Inflammatory macrophage treated with lipopolysaccharide for 4 hours (primary cell): ENCODE measurements at regions not wholly inside any gene's neighbourhood (a gene's known extent, or its start where the extent isn't known, plus 50 kb on each side); places are given as distances from the start of the nearest gene placed in this dataset.

Source experiments
- DNase-seq: peaks from one replicate; pipeline ENCODE4 v3.0.0-alpha.2; 2020

- no peak for DNase-seq
Measured at GRCh38 chr5:100479079-100479688, 56.0 kb upstream of the FAM174A start.

GRCh38 chr5:100472091-100472490, 63.1 kb upstream of the FAM174A start:
- peak; percentile 85 for DNase-seq

- peak; percentile 86 for DNase-seq
Measured at GRCh38 chr5:100469767-100470166, 65.4 kb upstream of the FAM174A start.

GRCh38 chr5:100464418-100464817, 70.8 kb upstream of the FAM174A start:
- peak; percentile 24 for DNase-seq

GRCh38 chr5:100456615-100457014, 78.6 kb upstream of the FAM174A start:
- DNase-seq, result no peak

GRCh38 chr5:100452126-100452525, 83.0 kb upstream of the FAM174A start:
- DNase-seq, result no peak

- no peak for DNase-seq
Measured at GRCh38 chr5:100448111-100448528, 87.1 kb upstream of the FAM174A start.

- no peak for DNase-seq
Measured at GRCh38 chr5:100446879-100447430, 88.2 kb upstream of the FAM174A start.

GRCh38 chr5:100444961-100445360, 90.2 kb upstream of the FAM174A start:
- DNase-seq, result no peak

GRCh38 chr5:100434815-100435214, 100.4 kb upstream of the FAM174A start:
- peak; percentile 6 for DNase-seq

- no peak for DNase-seq
Measured at GRCh38 chr5:100432741-100433140, 102.4 kb upstream of the FAM174A start.

- peak; percentile 55 for DNase-seq
Measured at GRCh38 chr5:100430268-100431195, 104.6 kb upstream of the FAM174A start.

GRCh38 chr5:100424787-100425186, 110.4 kb upstream of the FAM174A start:
- DNase-seq, result no peak

GRCh38 chr5:100424017-100424416, 111.2 kb upstream of the FAM174A start:
- no peak for DNase-seq

- DNase-seq, result no peak
Measured at GRCh38 chr5:100423330-100423729, 111.8 kb upstream of the FAM174A start.

- DNase-seq, result no peak
Measured at GRCh38 chr5:100421360-100421759, 113.8 kb upstream of the FAM174A start.

- DNase-seq, result no peak
Measured at GRCh38 chr5:100418231-100418630, 116.9 kb upstream of the FAM174A start.

- DNase-seq, result no peak
Measured at GRCh38 chr5:100409660-100410151, 125.5 kb upstream of the FAM174A start.

- DNase-seq, result no peak
Measured at GRCh38 chr5:100407053-100407452, 128.1 kb upstream of the FAM174A start.

GRCh38 chr5:100406640-100407039, 128.5 kb upstream of the FAM174A start:
- DNase-seq, result no peak

GRCh38 chr5:100402071-100402470, 133.1 kb upstream of the FAM174A start:
- DNase-seq, result no peak

- DNase-seq, result peak; percentile 10
Measured at GRCh38 chr5:100401149-100401548, 134.0 kb upstream of the FAM174A start.

GRCh38 chr5:100398815-100399214, 136.4 kb upstream of the FAM174A start:
- peak; percentile 62 for DNase-seq
